Hematopoietic multipotent progenitor cell (in vitro differentiated cells): ENCODE measurements at regions not wholly inside any gene's neighbourhood (a gene's known extent, or its start where the extent isn't known, plus 50 kb on each side); places are given as distances from the start of the nearest gene placed in this dataset.
A peak's percentile ranks its signal among the peaks of the same experiment; 100 is the strongest.
"Not testable (repeated sequence)": the region's sequence is repeated elsewhere in the genome, so short reads cannot be mapped to it uniquely, and the experiment has no call there.

Source experiments
- DNase-seq, 3 donors: peaks; one replicate each; pipeline ENCODE4 v3.0.0-alpha.2; 2011 to 2015; ENCODE audit warnings: low read depth in 2 of 3, low spot score in 2 of 3

DNA sequence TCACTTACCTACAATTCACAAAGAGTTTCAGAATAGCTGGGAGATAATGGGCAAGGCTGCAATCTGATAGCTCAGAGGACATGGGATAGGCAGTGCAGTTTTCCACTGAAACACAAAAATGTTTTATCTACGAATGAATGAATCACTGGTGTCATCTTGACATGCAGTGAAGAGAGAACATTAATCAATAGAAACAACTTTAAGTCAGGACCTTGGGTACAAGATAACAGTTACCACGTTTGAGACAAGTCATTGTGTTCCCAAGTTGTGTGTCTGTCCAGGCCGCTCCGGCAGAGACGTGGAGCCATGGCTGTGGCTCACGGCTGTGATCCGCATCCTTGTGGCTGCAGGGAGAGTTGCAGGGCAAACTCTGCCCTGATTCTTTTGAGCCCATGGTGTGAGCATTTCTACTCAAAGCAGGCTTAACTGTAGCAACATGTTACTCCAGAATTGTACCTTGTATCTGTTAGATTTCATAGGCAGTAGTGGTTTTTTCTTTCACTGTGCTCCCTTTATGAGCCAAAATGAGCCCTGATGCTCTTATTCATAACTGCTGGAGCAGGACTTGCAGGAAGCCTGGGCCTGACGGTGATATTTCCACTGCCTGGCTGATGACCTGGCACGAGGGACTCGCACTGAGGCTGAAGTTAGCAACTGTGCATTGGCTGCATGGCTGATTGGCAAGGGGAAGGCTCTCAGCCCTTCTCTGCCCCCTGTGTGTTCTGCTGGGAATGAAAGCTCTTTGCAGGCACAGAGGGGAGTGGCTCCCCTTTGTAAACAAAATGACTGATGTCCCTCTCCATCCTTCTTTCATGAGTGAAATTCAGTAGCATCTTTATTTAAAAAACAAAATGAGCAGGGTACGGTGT is 465.2 kb downstream of the AJAP1 start:
- DNase-seq, result no peak

DNA sequence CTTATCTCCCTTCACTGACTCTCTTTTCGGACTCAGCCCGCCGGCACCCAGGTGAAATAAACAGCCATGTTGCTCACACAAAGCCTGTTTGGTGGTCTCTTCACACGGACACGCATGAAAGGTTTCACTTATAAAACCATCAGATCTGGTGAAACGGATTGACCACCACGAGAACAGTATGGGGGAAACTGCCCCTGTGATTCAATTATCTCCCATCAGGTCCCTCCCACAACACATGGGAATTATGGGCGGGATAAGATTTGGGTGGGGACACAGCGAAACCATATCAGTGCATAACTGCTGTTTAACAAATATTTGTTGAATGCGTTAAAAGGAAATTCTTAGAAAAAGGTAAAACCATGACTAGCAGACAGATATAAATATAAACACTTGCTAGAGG is 464.4 kb downstream of the AJAP1 start:
- not testable (repeated sequence) for DNase-seq

DNA sequence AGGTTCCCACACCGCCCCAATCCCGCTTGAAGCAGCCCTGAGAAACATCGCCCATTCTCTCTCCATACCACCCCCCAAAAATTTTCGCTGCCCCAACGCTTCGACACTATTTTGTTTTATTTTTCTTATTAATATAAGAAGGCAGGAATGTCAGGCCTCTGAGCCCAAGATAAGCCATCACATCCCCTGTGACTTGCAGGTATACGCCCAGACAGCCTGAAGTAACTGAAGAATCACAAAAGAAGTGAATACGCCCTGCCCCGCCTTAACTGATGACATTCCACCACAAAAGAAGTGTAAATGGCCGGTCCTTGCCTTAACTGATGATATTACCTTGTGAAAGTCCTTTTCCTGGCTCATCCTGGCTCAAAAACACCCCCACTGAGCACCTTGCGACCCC is 463.9 kb downstream of the AJAP1 start:
- DNase-seq, result not testable (repeated sequence)

DNA sequence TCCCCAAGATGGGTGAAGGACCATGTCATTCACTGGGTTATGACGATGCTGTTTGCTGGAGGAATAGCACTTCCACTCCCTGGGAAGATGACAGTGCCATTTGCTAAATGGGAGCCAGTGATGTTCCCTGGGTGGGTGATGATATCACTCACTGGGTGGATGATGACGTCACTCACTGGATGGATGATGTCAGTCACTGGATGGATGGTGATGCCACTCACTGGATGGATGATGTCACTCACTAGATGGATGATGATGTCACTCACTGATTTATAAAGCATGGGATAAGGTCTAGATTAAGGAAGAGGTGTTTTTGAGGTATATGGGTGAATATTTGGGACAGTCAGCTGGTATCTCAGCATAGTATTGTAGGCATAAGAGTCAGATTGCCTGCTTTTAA is 457.2 kb downstream of the AJAP1 start:
- no peak for DNase-seq

DNA sequence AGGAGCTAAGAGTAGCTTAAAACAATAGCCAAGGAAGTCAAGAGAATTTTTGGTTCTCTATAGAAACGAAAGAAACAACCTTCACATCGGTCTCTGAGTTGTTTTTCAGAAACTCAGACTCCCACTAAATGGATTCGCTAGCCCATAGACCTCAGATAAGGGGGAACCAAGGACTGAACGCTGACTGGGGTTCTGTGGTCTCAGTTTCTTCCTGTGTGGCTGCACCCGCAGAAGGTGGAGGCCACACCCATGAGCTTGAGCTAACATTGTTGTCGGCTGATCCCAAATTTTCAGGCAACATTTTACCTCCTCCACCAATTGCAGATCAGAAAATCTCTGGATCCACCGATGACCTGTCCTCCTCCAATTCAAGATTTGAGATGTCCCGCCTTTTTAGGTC is 456.1 kb downstream of the AJAP1 start:
- DNase-seq, result no peak

DNA sequence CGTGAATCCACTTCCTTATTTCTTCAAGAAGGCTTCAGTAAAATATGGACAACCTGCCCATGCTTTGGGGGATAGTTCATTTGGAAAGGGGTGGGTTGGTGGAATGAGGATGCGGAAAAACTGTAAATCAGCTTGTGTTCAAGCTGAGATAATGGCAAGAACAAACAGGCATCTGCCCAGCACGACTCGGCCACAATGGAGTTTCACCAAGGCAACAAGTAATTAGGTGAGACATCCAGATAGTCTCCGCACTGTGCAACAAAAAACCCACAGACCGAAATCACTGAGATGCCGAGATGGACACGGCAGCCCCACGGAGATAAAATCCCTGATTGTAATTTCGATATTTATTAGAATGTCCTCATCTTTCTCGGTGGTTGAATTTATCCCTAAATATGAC is 455.2 kb downstream of the AJAP1 start:
- DNase-seq, result no peak

DNA sequence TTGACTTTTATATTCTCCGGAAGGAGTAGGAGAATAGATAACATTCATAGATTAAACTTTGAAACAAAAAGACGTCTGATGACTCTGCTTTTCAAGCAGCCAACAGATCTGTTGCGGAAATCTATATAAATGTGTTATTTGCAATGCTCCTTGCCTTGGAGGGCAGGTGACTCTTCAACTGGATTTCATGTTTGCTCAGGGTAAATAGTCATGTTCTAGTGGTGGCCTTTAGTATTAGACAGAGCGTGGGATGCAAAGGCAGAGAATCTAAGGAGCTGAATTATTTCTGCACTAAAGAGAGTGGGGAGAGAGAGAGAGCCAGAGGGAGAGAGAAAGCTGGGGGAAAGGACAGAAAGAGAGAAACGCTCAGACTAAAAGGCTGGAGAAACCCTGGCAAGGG is 454.3 kb downstream of the AJAP1 start:
- no peak for DNase-seq

DNA sequence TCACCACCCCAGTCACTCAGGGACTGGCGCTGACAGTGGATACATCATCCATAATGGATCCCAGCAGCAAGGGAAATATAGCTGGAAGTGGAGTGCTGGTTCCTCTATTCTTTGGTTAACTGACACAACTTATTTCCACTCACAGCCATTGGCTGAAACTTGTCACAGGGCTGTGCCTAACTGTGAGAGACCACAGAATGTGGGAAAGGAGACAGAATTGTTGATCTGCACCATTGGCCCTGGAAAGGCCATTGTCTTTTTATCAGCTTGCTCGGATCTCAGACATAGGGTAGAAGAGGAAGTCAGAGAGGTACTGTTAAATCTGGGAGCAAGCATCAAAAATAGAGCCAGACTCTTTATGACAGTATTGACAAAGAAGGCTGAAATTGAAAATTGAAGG is 451.3 kb downstream of the AJAP1 start:
- no peak for DNase-seq

DNA sequence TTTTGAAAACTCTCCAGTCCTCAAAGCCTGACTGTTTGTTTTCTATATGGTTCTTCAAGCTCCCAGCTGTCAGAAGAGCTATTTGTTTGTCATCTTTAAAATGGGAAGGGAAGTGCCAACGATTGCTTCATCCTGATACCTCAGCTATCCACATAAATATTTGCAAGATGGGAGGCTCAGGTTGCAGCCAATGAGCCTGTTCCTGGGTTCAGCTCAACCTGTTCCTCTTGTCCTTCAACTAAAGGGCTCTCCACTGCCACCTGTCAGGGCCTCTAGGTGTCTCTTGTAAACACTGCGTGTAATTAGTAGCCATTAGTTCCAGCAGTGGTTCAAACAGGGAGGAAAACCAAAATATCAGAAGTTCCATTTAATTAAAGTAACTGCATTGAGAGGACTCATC is 445.1 kb downstream of the AJAP1 start:
- DNase-seq, result no peak

DNA sequence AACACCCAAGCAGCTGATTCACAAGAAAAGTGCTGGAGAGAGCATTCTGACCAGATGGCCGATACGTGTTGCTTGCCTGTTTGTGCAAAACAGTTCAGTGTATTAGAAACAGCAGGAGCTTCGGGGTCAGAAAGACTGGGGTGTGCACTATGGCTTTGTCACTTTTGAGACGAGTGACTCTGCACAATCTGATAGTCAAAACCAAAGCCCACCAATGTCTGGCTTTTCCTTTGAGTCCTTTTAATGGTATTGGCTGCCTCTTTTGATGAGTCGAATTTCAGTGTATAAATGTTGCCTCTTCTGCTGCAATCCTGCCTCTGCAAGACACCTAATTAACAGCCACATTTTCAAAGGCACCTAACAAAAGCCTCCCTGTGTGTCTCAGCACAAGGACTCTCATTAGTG is 444.6 kb downstream of the AJAP1 start:
- DNase-seq, result no peak

DNA sequence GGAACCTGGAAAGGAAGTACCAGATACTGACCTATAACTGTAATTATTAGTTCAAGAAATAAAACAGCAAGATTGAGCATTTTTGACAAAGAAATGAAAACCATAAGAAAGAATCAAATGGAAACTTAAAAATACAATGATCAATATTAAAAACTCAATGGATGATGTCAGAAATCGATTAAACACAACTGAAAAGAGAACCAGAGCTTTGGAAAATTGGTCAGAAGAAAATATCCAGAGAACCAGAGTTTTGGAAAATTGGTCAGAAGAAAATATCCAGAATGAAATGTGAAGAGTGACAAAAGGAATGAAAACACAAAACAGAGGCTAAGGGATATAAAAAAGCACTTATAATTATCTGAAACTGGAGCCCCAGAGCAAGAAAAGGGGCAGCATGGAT is 438.6 kb downstream of the AJAP1 start:
- no peak for DNase-seq

DNA sequence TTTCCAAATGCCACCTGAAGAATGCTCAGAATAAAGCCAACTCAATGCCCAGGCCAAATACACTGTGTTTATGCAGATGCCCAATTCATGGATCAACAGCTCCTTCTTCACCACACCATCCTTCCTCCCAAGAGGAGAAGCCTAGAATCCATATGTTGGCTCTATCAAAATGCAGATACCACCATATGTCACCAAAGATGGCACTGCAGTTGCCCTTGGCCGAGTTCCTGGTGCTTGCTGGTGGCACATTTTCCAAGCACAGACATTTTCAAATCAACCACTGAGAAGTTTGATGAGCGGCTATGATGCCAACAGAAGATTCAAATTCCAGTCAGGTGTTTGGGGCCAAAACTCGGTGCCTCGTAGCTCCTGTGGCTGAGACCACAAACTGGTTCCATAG is 430.3 kb downstream of the AJAP1 start:
- DNase-seq, result no peak

DNA sequence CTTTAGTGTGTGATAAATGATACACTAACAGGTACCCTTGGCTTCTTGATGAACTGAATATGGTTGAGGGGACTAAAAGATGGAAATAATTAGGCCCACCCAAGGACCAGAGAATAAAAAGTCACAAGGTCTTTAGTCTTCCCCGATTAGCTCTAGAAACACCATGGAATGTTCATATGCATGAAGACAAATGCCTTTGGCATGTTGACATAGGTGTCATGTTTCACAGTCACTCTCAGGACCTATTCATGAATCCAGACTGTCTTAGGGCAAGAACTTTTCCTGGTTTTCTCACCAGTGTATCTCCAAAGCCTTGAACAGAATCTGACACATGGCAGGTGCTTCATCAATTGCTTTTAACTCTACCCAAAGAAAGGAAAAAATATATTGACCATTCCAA is 412.8 kb downstream of the AJAP1 start:
- no peak for DNase-seq

DNA sequence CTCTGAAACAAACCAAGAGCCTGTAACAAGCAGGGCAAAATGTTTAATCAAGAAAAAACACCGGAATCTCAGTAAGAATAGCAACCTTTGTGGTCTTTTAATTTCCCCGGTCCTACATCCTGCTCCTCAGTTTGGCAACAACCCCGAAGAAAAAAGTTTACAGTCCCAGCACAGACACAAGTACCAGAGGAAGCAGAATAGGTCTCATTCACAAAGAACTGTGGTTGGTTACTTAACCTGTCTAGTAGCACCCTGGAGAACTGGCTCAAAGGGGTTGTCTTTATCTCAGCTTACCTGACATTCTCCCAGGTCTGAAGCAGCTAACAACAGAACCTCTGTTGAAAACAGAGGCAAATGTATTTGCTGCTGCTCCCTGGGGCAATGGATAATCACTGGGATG is 399.3 kb downstream of the AJAP1 start:
- peak in 1 of 3 donors; percentile 4 for DNase-seq

DNA sequence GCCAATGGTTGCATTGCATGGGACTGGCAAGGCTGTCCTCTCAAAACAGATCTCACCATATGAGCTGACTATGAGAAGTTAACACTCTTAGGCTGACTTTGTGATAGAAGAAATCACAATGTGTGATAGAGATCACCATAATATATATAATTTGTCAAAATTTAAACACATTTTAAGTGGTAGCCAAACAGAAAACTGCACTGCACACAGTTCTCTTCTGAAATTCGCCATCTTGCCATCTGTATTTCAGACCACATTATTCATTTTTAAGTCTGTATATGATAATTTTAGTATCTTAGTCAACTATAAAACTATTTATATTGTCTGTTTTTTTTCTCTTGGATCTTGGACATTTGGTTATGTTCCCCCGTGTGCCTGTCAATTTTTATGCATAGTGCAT is 374.7 kb downstream of the AJAP1 start:
- DNase-seq, result no peak

DNA sequence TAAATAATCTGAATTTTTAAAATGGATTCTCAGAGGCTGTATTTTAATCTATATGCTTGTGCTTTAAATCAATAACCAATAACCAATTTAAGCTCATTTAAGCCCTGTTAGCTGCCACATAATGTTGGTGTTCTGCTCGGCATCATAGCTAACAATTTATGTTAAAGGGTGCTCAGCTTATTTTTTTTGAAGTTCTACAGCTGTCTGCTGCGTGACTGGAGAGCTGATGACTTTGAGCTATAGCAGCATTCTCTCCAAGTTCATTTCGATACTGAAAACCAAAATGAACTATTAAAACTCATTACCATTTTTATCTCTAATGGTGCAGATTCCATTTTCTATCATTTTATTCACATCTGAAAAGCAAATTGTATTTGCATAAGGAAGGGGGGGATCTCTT is 357.8 kb downstream of the AJAP1 start:
- no peak for DNase-seq

DNA sequence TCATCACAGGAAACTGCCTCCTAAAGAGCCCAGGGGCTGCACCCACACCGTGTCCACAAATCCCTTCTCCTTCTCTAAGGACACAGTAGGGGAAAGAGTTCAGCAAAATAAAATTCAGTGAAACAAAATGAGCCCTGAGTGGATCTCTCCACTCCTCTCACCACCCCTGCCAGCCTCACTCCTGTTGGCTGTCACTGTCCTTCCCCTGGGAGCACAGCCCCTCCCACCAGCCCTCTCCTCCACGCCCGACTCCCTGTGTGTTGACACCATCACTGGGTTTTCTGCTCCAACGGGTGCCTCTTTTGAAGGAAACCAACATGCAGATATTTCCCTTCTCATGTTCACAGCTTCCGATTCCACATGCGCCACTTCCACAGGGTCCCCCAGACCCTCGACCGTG is 356.2 kb downstream of the AJAP1 start:
- DNase-seq, result no peak

DNA sequence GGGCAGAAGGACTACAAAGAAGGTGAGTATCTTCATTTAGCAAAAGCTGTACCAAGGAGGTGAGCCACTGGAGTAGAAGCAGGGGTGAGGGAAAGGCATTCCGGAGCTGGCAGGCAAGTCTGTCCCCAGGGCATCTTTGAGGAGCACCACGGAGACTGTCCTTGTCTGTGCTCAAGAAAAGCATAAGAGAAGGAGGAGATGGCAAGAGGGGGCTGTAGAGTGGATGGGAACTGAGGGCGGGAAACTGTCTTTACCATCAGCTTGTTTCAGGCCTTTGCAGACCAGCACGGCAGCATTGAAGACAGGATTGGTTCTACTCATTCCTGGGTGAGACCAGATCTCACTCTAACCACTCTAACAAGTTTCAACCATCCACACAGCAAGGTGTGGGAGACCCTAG is 355.8 kb downstream of the AJAP1 start:
- no peak for DNase-seq

DNA sequence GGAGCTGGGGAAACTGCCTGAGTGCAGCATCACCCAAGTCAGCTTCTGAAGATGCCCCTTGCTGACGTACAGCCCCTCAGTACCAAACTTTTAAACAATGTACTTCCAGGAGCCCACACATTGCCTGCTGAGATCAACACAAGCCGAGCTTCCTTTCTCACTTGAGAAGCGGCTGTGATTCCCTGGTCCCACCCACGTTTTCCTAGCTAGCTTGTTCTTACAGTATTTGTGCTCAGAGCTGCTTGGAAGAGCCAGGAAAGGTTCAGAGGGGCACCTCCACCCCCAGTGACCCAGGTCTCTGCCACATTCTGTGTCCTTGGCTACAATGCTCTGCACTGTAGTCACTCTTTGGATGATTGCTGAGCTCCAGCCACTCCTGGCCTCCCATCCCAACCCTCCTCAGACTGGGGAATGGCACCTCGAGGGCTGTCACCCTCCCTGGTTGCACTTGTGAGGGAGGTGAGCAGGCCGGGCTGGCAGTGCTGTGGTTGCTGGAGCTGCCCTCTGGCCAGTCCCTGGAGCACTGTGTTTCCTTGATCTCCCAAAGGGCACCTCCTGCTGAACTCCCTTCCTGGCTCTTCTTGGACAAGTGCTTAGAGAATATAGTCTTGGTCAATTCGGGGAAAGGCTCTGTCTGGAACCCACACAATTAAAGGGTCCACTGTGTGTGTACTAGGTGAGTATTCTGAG is 355.1 kb downstream of the AJAP1 start:
- DNase-seq, result no peak

DNA sequence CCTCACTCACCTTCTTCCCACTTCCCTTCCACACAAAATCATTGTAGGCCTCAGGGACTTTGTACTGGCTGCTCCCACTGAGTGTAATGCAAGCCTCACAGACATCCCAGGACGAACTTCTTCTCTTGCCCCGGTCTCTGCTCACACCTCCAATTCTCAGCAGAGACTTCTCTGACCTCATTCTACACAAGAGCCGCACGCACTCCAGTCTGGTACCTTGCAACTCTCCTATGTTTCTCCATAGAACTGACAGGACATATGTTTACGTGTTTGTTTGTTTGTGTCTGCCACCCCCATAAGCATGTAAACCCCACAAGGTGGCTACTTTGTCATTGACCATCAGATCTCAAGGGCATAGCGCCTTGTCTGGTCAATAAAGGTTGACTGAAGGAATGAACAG is 350.8 kb downstream of the AJAP1 start:
- no peak for DNase-seq

DNA sequence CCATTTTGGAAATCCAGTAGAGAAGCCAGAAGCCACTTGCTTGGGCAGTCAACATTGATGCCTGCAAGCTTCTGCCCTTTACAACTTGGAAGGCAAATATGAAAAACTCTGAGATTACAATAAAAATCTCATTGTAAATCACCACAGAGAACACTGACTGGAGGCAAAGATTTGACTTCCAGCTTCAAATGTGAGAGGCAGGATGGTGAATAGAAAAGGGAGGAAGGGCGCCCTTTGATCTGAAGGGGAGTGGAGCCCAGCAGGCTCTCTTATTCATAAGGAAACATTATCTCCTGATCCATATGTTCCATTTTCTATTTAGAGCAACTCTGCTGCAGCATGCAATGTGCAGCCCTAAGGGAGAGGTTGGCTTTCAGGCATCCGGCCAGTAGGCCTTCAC is 348.3 kb downstream of the AJAP1 start:
- DNase-seq, result no peak

DNA sequence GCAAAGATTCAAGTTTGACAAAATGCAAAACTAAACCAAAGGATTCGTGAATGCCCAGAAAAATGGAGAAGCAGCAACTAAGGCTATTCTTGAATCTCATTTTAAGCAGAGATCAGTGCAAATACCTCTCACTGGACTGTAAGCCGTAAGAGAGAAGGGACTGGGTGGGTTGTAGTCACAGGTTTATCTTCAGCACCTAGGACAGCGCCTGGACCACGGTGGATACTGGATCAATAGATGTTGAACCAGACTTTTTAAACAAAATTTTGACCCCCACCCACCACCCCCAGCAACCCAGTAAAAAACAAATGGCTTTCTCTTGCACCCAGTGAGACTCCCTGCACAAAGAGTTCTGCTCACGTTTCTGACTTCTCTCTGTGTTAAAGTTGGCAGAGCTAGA is 347.1 kb downstream of the AJAP1 start:
- no peak for DNase-seq
